Kidney (tissue), 13 donors: ENCODE measurements at regions not wholly inside any gene's neighbourhood (a gene's known extent, or its start where the extent isn't known, plus 50 kb on each side); places are given as distances from the start of the nearest gene placed in this dataset.

ENCODE experiments used
- DNase-seq, 5 donors: peaks; one replicate each; pipeline ENCODE4 v3.0.0-alpha.2; 2013 to 2020
- FAIRE-seq: peaks from 2 replicates; lab custom pipeline; 2012; peaks lifted over from hg19 to GRCh38; lab: Jason Lieb, UNC
- H3K27ac ChIP-seq, 2 donors: one replicate each; pipeline ENCODE4 v1.7.0; 2013; ENCODE audit warnings: low read depth in 2 of 2, low read length in 2 of 2, inconsistent platforms in 1 of 2
- H3K27me3 ChIP-seq: one replicate; pipeline ENCODE4 v1.7.1; 2013; ENCODE audit warnings: low read length, inconsistent platforms; ENCODE audit not compliant: control insufficient read depth, insufficient read depth
- H3K36me3 ChIP-seq, 3 donors: one replicate each; pipeline versions ENCODE4 v1.7.0 to v1.7.1; 2013; ENCODE audit warnings: low read length in 3 of 3, control low read depth in 1 of 3, inconsistent platforms in 1 of 3; ENCODE audit not compliant: insufficient read depth in 3 of 3, control insufficient read depth in 2 of 3
- H3K4me1 ChIP-seq, 3 donors: one replicate each; pipeline versions ENCODE4 v1.7.0 to v1.7.1; 2013; ENCODE audit warnings: low read length in 3 of 3, inconsistent platforms in 1 of 3, low read depth in 1 of 3; ENCODE audit not compliant: control insufficient read depth in 2 of 3, insufficient read depth in 2 of 3
- H3K4me3 ChIP-seq, 3 donors: one replicate each; pipeline versions ENCODE4 v1.7.0 to v1.8.1; 2013; ENCODE audit warnings: low read length in 3 of 3, control low read depth in 1 of 3, inconsistent platforms in 1 of 3
- H3K9ac ChIP-seq, 3 donors: one replicate each; pipeline versions ENCODE4 v1.7.0 to v1.7.1; 2013; ENCODE audit warnings: low read length in 3 of 3, control low read depth in 1 of 3, inconsistent platforms in 1 of 3
- H3K9me3 ChIP-seq, 3 donors: one replicate each; pipeline versions ENCODE4 v1.7.0 to v1.7.1; 2013; ENCODE audit warnings: low read length in 3 of 3, control low read depth in 1 of 3, inconsistent platforms in 1 of 3; ENCODE audit not compliant: control insufficient read depth in 2 of 3, insufficient read depth in 1 of 3
- intact Hi-C: fragments of 100-400 bp; cut with DNase I; formaldehyde crosslinking; loops from one replicate; pipeline ENCODE4 v1.11.1; 2022
- TF ChIP-seq, protein P1 (sequence below): IDR thresholded peaks from 3 replicates; pipeline ENCODE4 v1.5.1; 2012; ENCODE audit warnings: mild to moderate bottlenecking, moderate library complexity, borderline replicate concordance; ENCODE audit not compliant: insufficient read depth; ENCODE audit errors: extremely low read depth
- donor health status: control.
- donor health status: control.
- donor health status: control.
- donor health status: control.
- donor health status: control.
- donor health status: DM: yes; HTN: yes; CAD: no.
- donor health status: Normal renal cell carcinoma (clear cell type).

- H3K9ac ChIP-seq = no peak overlapping the region
- DNase-seq (no peak), FAIRE-seq (no peak)
- intact Hi-C loops = no loop called here
- no peak overlapping the region for H3K4me3 ChIP-seq
- H3K27me3 ChIP-seq = no peaks in the 10 kb centered on the region
- H3K9me3 ChIP-seq = no peaks in the 10 kb centered on the region
- no peak overlapping the region for H3K27ac ChIP-seq
- TF ChIP-seq, protein P1, sequence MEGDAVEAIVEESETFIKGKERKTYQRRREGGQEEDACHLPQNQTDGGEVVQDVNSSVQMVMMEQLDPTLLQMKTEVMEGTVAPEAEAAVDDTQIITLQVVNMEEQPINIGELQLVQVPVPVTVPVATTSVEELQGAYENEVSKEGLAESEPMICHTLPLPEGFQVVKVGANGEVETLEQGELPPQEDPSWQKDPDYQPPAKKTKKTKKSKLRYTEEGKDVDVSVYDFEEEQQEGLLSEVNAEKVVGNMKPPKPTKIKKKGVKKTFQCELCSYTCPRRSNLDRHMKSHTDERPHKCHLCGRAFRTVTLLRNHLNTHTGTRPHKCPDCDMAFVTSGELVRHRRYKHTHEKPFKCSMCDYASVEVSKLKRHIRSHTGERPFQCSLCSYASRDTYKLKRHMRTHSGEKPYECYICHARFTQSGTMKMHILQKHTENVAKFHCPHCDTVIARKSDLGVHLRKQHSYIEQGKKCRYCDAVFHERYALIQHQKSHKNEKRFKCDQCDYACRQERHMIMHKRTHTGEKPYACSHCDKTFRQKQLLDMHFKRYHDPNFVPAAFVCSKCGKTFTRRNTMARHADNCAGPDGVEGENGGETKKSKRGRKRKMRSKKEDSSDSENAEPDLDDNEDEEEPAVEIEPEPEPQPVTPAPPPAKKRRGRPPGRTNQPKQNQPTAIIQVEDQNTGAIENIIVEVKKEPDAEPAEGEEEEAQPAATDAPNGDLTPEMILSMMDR = no peak
- H3K4me1 ChIP-seq = peaks cover 5 to 13% (median 10%) of the 10 kb centered on the region in 3 donors
- H3K36me3 ChIP-seq = no peaks in the 10 kb centered on the region
Measured at GRCh38 chr15:48003441-48003840, 117.3 kb upstream of the SLC24A5 start.

GRCh38 chr15:48005077-48005476 lies 115.7 kb upstream of the SLC24A5 start:
- TF ChIP-seq, protein P1 = no peak
- H3K9ac ChIP-seq = no peak overlapping the region
- no peak overlapping the region for H3K4me3 ChIP-seq
- DNase-seq (no peak), FAIRE-seq (no peak)
- H3K36me3 ChIP-seq = no peaks in the 10 kb centered on the region
- H3K9me3 ChIP-seq = no peaks in the 10 kb centered on the region
- intact Hi-C loops = no loop called here
- H3K27ac ChIP-seq = peak overlapping the region; percentile 64 to 84
- H3K4me1 ChIP-seq = peaks cover 5 to 13% (median 10%) of the 10 kb centered on the region in 3 donors
- no peaks in the 10 kb centered on the region for H3K27me3 ChIP-seq

GRCh38 chr15:48006031-48006511 lies 114.7 kb upstream of the SLC24A5 start:
- TF ChIP-seq, protein P1 = no peak
- Histone ChIP-seq H3K36me3 (no peaks in the 10 kb centered on the region), H3K4me1 (peaks cover 5 to 13% (median 10%) of the 10 kb centered on the region in 3 donors), H3K9me3 (no peaks in the 10 kb centered on the region), H3K9ac (no peak overlapping the region), H3K27me3 (no peaks in the 10 kb centered on the region), H3K27ac (peak overlapping the region; percentile 64 to 84), H3K4me3 (peak overlapping the region in 1 of 3 donors; percentile 11)
- DNase-seq (peak; percentile 85 to 93 (median 88)), FAIRE-seq (no peak)
- intact Hi-C loops = no loop called here

DNA sequence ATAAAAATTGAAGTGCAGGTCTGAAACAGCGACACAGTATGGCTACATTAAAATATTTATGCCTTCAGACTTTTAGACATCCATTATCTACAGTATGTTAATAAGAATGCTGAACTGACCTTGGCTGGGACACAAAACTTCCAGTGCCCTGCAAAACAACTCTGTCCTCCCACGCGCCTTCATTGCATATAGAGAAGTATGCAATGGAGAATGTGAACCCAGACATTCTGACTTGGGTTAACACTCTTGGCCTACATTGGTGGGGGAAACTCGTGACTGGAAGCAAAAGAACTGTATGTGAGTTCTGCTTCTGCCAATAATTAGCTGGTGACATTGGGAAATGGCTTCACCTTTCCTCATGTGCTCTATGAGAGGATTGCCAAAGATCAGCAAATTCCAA lies 110.5 kb upstream of the SLC24A5 start:
- FAIRE-seq (no peak), DNase-seq (peak in 2 of 5 donors; percentile 8 to 57)
- H3K4me1 ChIP-seq = peaks cover 5 to 10% (median 10%) of the 10 kb centered on the region in 3 donors
- H3K4me3 ChIP-seq = no peak overlapping the region
- intact Hi-C loops = no loop called here
- H3K27me3 ChIP-seq = no peaks in the 10 kb centered on the region
- TF ChIP-seq, protein P1 = no peak
- no peaks in the 10 kb centered on the region for H3K36me3 ChIP-seq
- no peak overlapping the region for H3K9ac ChIP-seq
- no peaks in the 10 kb centered on the region for H3K9me3 ChIP-seq
- H3K27ac ChIP-seq = peak overlapping the region; percentile 52 to 67
